WTC11 (cell line): ENCODE measurements at regions not wholly inside any gene's neighbourhood (a gene's known extent, or its start where the extent isn't known, plus 50 kb on each side); places are given as distances from the start of the nearest gene placed in this dataset.

Source experiments
- CTCF ChIP-seq: fragments of 200-600 bp; IDR thresholded peaks from 2 replicates; pipeline ENCODE4 v1.8.0; 2022; ENCODE audit warnings: antibody characterized with exemption
- RORB ChIP-seq: fragments of 250-450 bp; sonication (Bioruptor Pico); IDR thresholded peaks from 2 replicates; pipeline ENCODE4 v1.9.0; 2021; ENCODE audit warnings: mild to moderate bottlenecking
- TEAD1 ChIP-seq: sonication (generic); formaldehyde crosslinking; IDR thresholded peaks from 2 replicates; pipeline ENCODE4 v1.8.0; 2022; ENCODE audit warnings: mild to moderate bottlenecking, missing genetic modification reagents
- TEAD4 ChIP-seq: sonication (generic); formaldehyde crosslinking; IDR thresholded peaks from 2 replicates; pipeline ENCODE4 v1.8.0; 2022; ENCODE audit warnings: mild to moderate bottlenecking, missing genetic modification reagents

GRCh38 chr9:107940616-107941595 is 451.3 kb upstream of the KLF4 start:
- no peak for TF ChIP-seq CTCF
- no peak for TF ChIP-seq RORB (CRISPR knock-in tag)
- TF ChIP-seq TEAD4 (CRISPR knock-in tag) = no peak
- TF ChIP-seq TEAD1 = no peak
